ENCODE measurements at regions not wholly inside any gene's neighbourhood (a gene's known extent, or its start where the extent isn't known, plus 50 kb on each side); places are given as distances from the start of the nearest gene placed in this dataset.

DNA sequence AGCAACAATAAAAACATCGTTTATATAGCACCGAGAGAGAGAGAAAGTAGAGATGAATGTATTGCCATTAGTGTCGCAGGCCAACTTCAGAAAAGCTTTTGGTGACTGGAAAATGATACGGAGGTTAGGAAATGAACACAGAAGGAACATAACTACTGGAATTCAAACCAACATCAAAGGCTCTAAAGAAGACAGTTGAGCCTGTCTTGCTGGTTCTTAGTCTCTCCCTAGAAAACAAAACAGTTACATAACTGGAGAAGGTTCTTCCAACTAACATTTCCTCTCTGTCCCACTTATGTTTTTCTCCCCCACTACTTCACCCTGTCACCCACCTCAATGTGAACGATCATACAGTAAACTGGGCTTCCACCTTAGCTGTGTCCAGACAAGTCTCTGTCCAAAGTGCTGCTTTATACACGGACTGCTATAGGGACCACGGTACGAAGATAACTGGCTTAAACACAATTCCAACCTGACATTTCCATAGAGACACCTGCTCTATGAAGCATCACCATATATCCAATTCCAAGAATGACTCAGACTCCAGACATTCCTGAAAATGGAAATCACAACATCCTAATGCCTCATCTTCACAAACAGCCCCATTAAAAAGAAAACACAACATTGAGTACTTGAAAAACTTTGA is 85.2 kb upstream of the ARHGAP32 start:
- TF ChIP-seq POLR2A (IDR thresholded peaks at IDR 0.05) (no peak), EP300 (IDR thresholded peaks at IDR 0.05) (no peak)
